ENCODE measurements at regions not wholly inside any gene's neighbourhood (a gene's known extent, or its start where the extent isn't known, plus 50 kb on each side); places are given as distances from the start of the nearest gene placed in this dataset.

DNA sequence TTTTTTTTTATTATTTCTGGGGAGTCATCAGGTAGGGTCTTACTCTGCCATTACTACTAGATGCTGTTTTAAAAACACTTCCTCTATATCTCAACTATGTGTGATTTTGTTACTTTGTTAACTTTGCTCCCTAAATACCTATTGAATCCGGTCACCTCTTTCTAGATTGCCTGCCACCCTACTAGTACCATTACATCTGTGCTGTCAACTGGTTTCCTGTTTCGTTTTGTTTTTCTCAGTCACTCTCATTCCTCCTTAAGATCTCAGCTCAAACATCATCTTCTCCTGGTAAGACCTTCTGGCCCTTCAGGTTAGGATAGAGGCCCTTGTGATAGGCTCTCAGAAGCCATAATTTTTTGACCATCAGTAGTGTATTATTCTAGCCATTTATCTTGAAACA lies 324.2 kb upstream of the ATP10B start:
- Histone ChIP-seq H2AFZ (ENCODE audit: control insufficient read depth, low read length) (no peak overlapping the region), H3K4me3 (ENCODE audit: control insufficient read depth in 2 of 3, extremely low read depth in 1 of 3, insufficient read depth in 2 of 3, low read depth in 1 of 3, low read length in 3 of 3) (no peak overlapping the region), H3K27ac (ENCODE audit: control insufficient read depth, insufficient read depth, low read length) (no peak overlapping the region), H3K9me1 (ENCODE audit: control insufficient read depth, extremely low read depth, insufficient read depth, low read length) (no peaks in the 10 kb centered on the region), H3K36me3 (ENCODE audit: control insufficient read depth in 2 of 2, extremely low read depth in 1 of 2, insufficient read depth in 2 of 2, low read length in 2 of 2) (no peaks in the 10 kb centered on the region), H3K9ac (ENCODE audit: control insufficient read depth, extremely low read depth, insufficient read depth, low read length) (no peak overlapping the region), H4K20me1 (ENCODE audit: control insufficient read depth, extremely low read depth, insufficient read depth, low read length) (no peaks in the 10 kb centered on the region), H3K9me3 (ENCODE audit: control insufficient read depth, low read depth, low read length) (no peaks in the 10 kb centered on the region), H3K4me1 (ENCODE audit: control insufficient read depth, extremely low read depth, insufficient read depth, low read length) (no peaks in the 10 kb centered on the region), H3K27me3 (ENCODE audit: control insufficient read depth, extremely low read depth, insufficient read depth, low read length) (no peaks in the 10 kb centered on the region), H3K79me2 (ENCODE audit: control insufficient read depth, insufficient read depth, low read length) (no peaks in the 10 kb centered on the region), H3K4me2 (ENCODE audit: control insufficient read depth, extremely low read depth, insufficient read depth, low read depth, low read length) (no peak overlapping the region)
- FAIRE-seq (no peak), DNase-seq (ENCODE audit: low read depth, low spot score) (no peak)
- TF ChIP-seq, protein P1, sequence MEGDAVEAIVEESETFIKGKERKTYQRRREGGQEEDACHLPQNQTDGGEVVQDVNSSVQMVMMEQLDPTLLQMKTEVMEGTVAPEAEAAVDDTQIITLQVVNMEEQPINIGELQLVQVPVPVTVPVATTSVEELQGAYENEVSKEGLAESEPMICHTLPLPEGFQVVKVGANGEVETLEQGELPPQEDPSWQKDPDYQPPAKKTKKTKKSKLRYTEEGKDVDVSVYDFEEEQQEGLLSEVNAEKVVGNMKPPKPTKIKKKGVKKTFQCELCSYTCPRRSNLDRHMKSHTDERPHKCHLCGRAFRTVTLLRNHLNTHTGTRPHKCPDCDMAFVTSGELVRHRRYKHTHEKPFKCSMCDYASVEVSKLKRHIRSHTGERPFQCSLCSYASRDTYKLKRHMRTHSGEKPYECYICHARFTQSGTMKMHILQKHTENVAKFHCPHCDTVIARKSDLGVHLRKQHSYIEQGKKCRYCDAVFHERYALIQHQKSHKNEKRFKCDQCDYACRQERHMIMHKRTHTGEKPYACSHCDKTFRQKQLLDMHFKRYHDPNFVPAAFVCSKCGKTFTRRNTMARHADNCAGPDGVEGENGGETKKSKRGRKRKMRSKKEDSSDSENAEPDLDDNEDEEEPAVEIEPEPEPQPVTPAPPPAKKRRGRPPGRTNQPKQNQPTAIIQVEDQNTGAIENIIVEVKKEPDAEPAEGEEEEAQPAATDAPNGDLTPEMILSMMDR (optimal IDR thresholded peaks at IDR 0.05 in 1 of 3, IDR thresholded peaks at IDR 0.05 in 1 of 3, conservative IDR thresholded peaks at IDR 0.05 in 1 of 3; ENCODE audit: extremely low read depth in 1 of 3, insufficient read depth in 2 of 3, low read length in 3 of 3) = no peak
- no peak for TF ChIP-seq EZH2 (IDR thresholded peaks at IDR 0.05; ENCODE audit: low read length)
- dilution Hi-C loops (cut with MboI; ENCODE audit: extremely low pct_ligation_motif_present, low sequenced_read_pairs) = no loop called here

DNA sequence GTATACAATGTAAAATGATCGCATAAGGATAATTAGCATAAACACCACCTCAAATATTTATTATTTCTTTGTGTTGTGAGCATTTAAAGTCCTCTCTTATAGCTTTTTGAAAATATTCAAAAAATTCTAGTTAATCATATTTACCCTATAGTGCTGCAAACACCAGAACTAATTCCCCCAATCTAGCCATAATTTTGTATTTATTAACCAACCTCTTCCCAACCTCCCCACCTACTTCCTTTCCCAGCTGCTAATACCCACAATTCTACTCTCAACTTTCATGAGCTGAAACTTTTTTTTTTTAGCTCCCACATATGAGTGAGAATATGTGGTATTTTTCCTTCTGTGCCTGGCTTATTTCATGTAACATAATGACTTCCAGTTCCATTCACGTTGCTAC lies 317.8 kb upstream of the ATP10B start:
- dilution Hi-C loops (cut with MboI; ENCODE audit: extremely low pct_ligation_motif_present, low sequenced_read_pairs) = no loop called here
- Histone ChIP-seq H3K4me3 (ENCODE audit: control insufficient read depth in 2 of 3, extremely low read depth in 1 of 3, insufficient read depth in 2 of 3, low read depth in 1 of 3, low read length in 3 of 3) (no peak overlapping the region), H3K9ac (ENCODE audit: control insufficient read depth, extremely low read depth, insufficient read depth, low read length) (no peak overlapping the region), H2AFZ (ENCODE audit: control insufficient read depth, low read length) (no peak overlapping the region), H3K9me1 (ENCODE audit: control insufficient read depth, extremely low read depth, insufficient read depth, low read length) (no peaks in the 10 kb centered on the region), H3K9me3 (ENCODE audit: control insufficient read depth, low read depth, low read length) (no peaks in the 10 kb centered on the region), H3K27me3 (ENCODE audit: control insufficient read depth, extremely low read depth, insufficient read depth, low read length) (no peaks in the 10 kb centered on the region), H3K27ac (ENCODE audit: control insufficient read depth, insufficient read depth, low read length) (no peak overlapping the region), H3K79me2 (ENCODE audit: control insufficient read depth, insufficient read depth, low read length) (no peaks in the 10 kb centered on the region), H4K20me1 (ENCODE audit: control insufficient read depth, extremely low read depth, insufficient read depth, low read length) (no peaks in the 10 kb centered on the region), H3K4me2 (ENCODE audit: control insufficient read depth, extremely low read depth, insufficient read depth, low read depth, low read length) (no peak overlapping the region), H3K4me1 (ENCODE audit: control insufficient read depth, extremely low read depth, insufficient read depth, low read length) (no peaks in the 10 kb centered on the region), H3K36me3 (ENCODE audit: control insufficient read depth in 2 of 2, extremely low read depth in 1 of 2, insufficient read depth in 2 of 2, low read length in 2 of 2) (no peaks in the 10 kb centered on the region)
- DNase-seq (ENCODE audit: low read depth, low spot score) (no peak), FAIRE-seq (no peak)
- TF ChIP-seq EZH2 (IDR thresholded peaks at IDR 0.05; ENCODE audit: low read length) = no peak
- TF ChIP-seq, protein P1 (optimal IDR thresholded peaks at IDR 0.05 in 1 of 3, IDR thresholded peaks at IDR 0.05 in 1 of 3, conservative IDR thresholded peaks at IDR 0.05 in 1 of 3; ENCODE audit: extremely low read depth in 1 of 3, insufficient read depth in 2 of 3, low read length in 3 of 3) = no peak

Data from keratinocyte (primary cell).